ENCODE measurements at regions not wholly inside any gene's neighbourhood (a gene's known extent, or its start where the extent isn't known, plus 50 kb on each side); places are given as distances from the start of the nearest gene placed in this dataset.
"Not testable (repeated sequence)": the region's sequence is repeated elsewhere in the genome, so short reads cannot be mapped to it uniquely, and the experiment has no call there.

GRCh38 chr6:101098605-101099004 lies 217.5 kb upstream of the ASCC3 start:
- not testable (repeated sequence) for TF ChIP-seq CTCF, EP300, POLR2AphosphoS5 (IDR thresholded peaks at IDR 0.05)
